ENCODE measurements at regions not wholly inside any gene's neighbourhood (a gene's known extent, or its start where the extent isn't known, plus 50 kb on each side); places are given as distances from the start of the nearest gene placed in this dataset.
A peak's percentile ranks its signal among the peaks of the same experiment; 100 is the strongest.
"Not testable (repeated sequence)": the region's sequence is repeated elsewhere in the genome, so short reads cannot be mapped to it uniquely, and the experiment has no call there.

- no peak for DNase-seq (ENCODE audit: low spot score)
Observed at GRCh38 chr3:4219227-4219568, 84.0 kb upstream of the SETMAR start.

- no peak for DNase-seq (ENCODE audit: low spot score)
Observed at GRCh38 chr3:4220065-4220464, 83.1 kb upstream of the SETMAR start.

GRCh38 chr3:4222574-4223175 lies 80.5 kb upstream of the SETMAR start:
- no peak for DNase-seq (ENCODE audit: low spot score)

- DNase-seq (ENCODE audit: low spot score) = no peak
Observed at GRCh38 chr3:4223777-4224176, 79.4 kb upstream of the SETMAR start.

- DNase-seq (ENCODE audit: low spot score) = no peak
Observed at GRCh38 chr3:4224331-4224730, 78.8 kb upstream of the SETMAR start.

- DNase-seq (ENCODE audit: low spot score) = no peak
Observed at GRCh38 chr3:4225005-4225471, 78.1 kb upstream of the SETMAR start.

GRCh38 chr3:4228295-4228694 lies 74.9 kb upstream of the SETMAR start:
- no peak for DNase-seq (ENCODE audit: low spot score)

GRCh38 chr3:4231041-4231440 lies 72.1 kb upstream of the SETMAR start:
- DNase-seq (ENCODE audit: low spot score) = no peak

GRCh38 chr3:4232798-4233197 lies 70.4 kb upstream of the SETMAR start:
- DNase-seq (ENCODE audit: low spot score) = no peak

- DNase-seq (ENCODE audit: low spot score) = no peak
Observed at GRCh38 chr3:4233488-4233887, 69.7 kb upstream of the SETMAR start.

- no peak for DNase-seq (ENCODE audit: low spot score)
Observed at GRCh38 chr3:4234889-4235288, 68.3 kb upstream of the SETMAR start.

GRCh38 chr3:4235690-4236089 lies 67.5 kb upstream of the SETMAR start:
- DNase-seq (ENCODE audit: low spot score) = no peak

- no peak for DNase-seq (ENCODE audit: low spot score)
Observed at GRCh38 chr3:4241595-4242170, 61.5 kb upstream of the SETMAR start.

GRCh38 chr3:4245671-4246070 lies 57.5 kb upstream of the SETMAR start:
- DNase-seq (ENCODE audit: low spot score) = peak; percentile 51

- DNase-seq (ENCODE audit: low spot score) = no peak
Observed at GRCh38 chr3:4247391-4247790, 55.8 kb upstream of the SETMAR start.

- DNase-seq (ENCODE audit: low spot score) = no peak
Observed at GRCh38 chr3:4250064-4250463, 53.1 kb upstream of the SETMAR start.

- DNase-seq (ENCODE audit: low spot score) = no peak
Observed at GRCh38 chr3:4251412-4251811, 51.8 kb upstream of the SETMAR start.

- DNase-seq (ENCODE audit: low spot score) = not testable (repeated sequence)
Observed at GRCh38 chr3:4253072-4253832, 49.9 kb upstream of the SETMAR start.

All from HT-29 (cell line).